Endothelial cell of umbilical vein (primary cell): ENCODE measurements at regions not wholly inside any gene's neighbourhood (a gene's known extent, or its start where the extent isn't known, plus 50 kb on each side); places are given as distances from the start of the nearest gene placed in this dataset.

Source experiments
- BruUV-seq: library from RNA; stranded (reverse); fragments of 400-500 nt; replicated peaks from 2 replicates; lab custom pipeline; 2021; lab: Mats Ljungman, UMichigan
- CTCF ChIA-PET: fragments of 300-600, 350-600 bp; sonication (Branson Sonifier 250); formaldehyde crosslinking; loops from one replicate; lab custom pipeline; 2021; ENCODE audit warnings: antibody characterized with exemption, inconsistent platforms; lab: Charles Lee
- POLR2A ChIA-PET: fragments of 300-600, 350-600 bp; sonication (Branson Sonifier 250); formaldehyde crosslinking; loops from one replicate; lab custom pipeline; 2021; ENCODE audit warnings: antibody characterized with exemption, inconsistent platforms; lab: Charles Lee
- DNase-seq: peaks from one replicate; pipeline ENCODE4 v3.0.0-alpha.2; 2011; ENCODE audit warnings: low read depth, low spot score
- FAIRE-seq: peaks from 2 replicates; lab custom pipeline; 2011; peaks lifted over from hg19 to GRCh38; lab: Jason Lieb, UNC
- H2AFZ ChIP-seq: 2 replicates; pipeline ENCODE4 v1.6.0; 2012; ENCODE audit warnings: low read depth, low read length, control low read depth, inconsistent platforms
- H3K27ac ChIP-seq: 2 replicates; pipeline ENCODE4 v1.5.1; 2011; ENCODE audit warnings: low read depth, mild to moderate bottlenecking, control low read depth, low read length, moderate library complexity; ENCODE audit not compliant: insufficient read depth
- H3K27me3 ChIP-seq, 2 experiments: 2 replicates each; pipeline versions ENCODE4 v1.6.0 to v1.6.1; 2011; ENCODE audit warnings: low read length in 2 of 2, mixed read lengths in 1 of 2; ENCODE audit not compliant: control insufficient read depth in 2 of 2, insufficient read depth in 2 of 2
- H3K36me3 ChIP-seq, 2 experiments: 2 replicates in 1 of 2; 3 replicates in 1 of 2; pipeline ENCODE4 v1.5.1; 2011; ENCODE audit warnings: low read length in 2 of 2, mild to moderate bottlenecking in 1 of 2, moderate library complexity in 1 of 2; ENCODE audit not compliant: control insufficient read depth in 2 of 2, insufficient read depth in 2 of 2; ENCODE audit errors: extremely low read depth in 1 of 2
- H3K4me1 ChIP-seq: 3 replicates; pipeline ENCODE4 v1.5.1; 2011; ENCODE audit warnings: mild to moderate bottlenecking, low read length; ENCODE audit not compliant: control insufficient read depth, insufficient read depth; ENCODE audit errors: extremely low read depth
- H3K4me2 ChIP-seq: 2 replicates; pipeline ENCODE4 v1.6.1; 2011; ENCODE audit warnings: low read length, control low read depth, mixed read lengths; ENCODE audit not compliant: insufficient read depth
- H3K4me3 ChIP-seq, 3 experiments: fragments of 200-600 bp in 1 of 3; sonication (generic), shearing (Covaris generic) in 1 of 3; replicated peaks in 1 of 3; 2 replicates each; pipeline ENCODE4 v1.5.1; 2011 to 2016; ENCODE audit warnings: control low read depth in 3 of 3, low read length in 3 of 3, mild to moderate bottlenecking in 2 of 3, inconsistent platforms in 1 of 3, low read depth in 1 of 3, moderate library complexity in 1 of 3; ENCODE audit not compliant: insufficient read depth in 1 of 3
- H3K79me2 ChIP-seq: 2 replicates; pipeline ENCODE4 v1.6.0; 2012; ENCODE audit warnings: low read length, inconsistent platforms; ENCODE audit not compliant: control insufficient read depth, insufficient read depth
- H3K9ac ChIP-seq: replicated peaks from 2 replicates; pipeline ENCODE3; 2011; ENCODE audit warnings: low read length, control low read depth; ENCODE audit not compliant: insufficient read depth; ENCODE audit errors: extremely low read depth
- H3K9me1 ChIP-seq: replicated peaks from 3 replicates; pipeline ENCODE4 v1.6.0; 2011; ENCODE audit warnings: mild to moderate bottlenecking, low read length; ENCODE audit not compliant: control insufficient read depth, insufficient read depth; ENCODE audit errors: extremely low read depth
- H3K9me3 ChIP-seq: replicated peaks from 2 replicates; pipeline ENCODE4 v1.5.1; 2012; ENCODE audit warnings: low read length, inconsistent platforms; ENCODE audit not compliant: control insufficient read depth, insufficient read depth
- H4K20me1 ChIP-seq: replicated peaks from 2 replicates; pipeline ENCODE3; 2011; ENCODE audit warnings: mild to moderate bottlenecking, low read length; ENCODE audit not compliant: control insufficient read depth, insufficient read depth; ENCODE audit errors: extremely low read depth
- EZH2 ChIP-seq: IDR thresholded peaks from 2 replicates; pipeline ENCODE4 v1.6.1; 2012; ENCODE audit warnings: borderline replicate concordance, low read depth, mild to moderate bottlenecking, moderate library complexity, low read length, inconsistent platforms; ENCODE audit not compliant: severe bottlenecking
- FOS ChIP-seq: IDR thresholded peaks from 2 replicates; pipeline ENCODE4 v1.6.1; 2011; ENCODE audit warnings: mild to moderate bottlenecking, low read length, moderate library complexity, borderline replicate concordance; ENCODE audit not compliant: insufficient read depth
- GATA2 ChIP-seq: IDR thresholded peaks from 2 replicates; pipeline ENCODE4 v1.7.0; 2011; ENCODE audit warnings: low read depth, mild to moderate bottlenecking, moderate library complexity, mixed read lengths, low read length; ENCODE audit not compliant: insufficient read length, insufficient read depth
- JUN ChIP-seq: IDR thresholded peaks from 2 replicates; pipeline ENCODE4 v1.6.1; 2011; ENCODE audit warnings: borderline replicate concordance, low read depth; ENCODE audit not compliant: insufficient read length, insufficient read depth
- MYC ChIP-seq: IDR thresholded peaks from one replicate; pipeline ENCODE4 v1.6.1; 2011; ENCODE audit warnings: mild to moderate bottlenecking, low read depth, low read length
- POLR2A ChIP-seq: IDR thresholded peaks from 2 replicates; pipeline ENCODE4 v1.6.1; 2012; ENCODE audit warnings: low read depth, mild to moderate bottlenecking, control low read depth, low read length
- POLR2AphosphoS5 ChIP-seq: IDR thresholded peaks from 2 replicates; pipeline ENCODE4 v1.6.1; 2012; ENCODE audit warnings: low read depth, mild to moderate bottlenecking, control low read depth, low read length, moderate library complexity; ENCODE audit not compliant: insufficient read depth
- dilution Hi-C: fragments of 300-500 bp; cut with MboI; formaldehyde crosslinking; loops from one replicate; pipeline ENCODE4 v1.15.0; 2019; ENCODE audit warnings: low sequenced_read_pairs; ENCODE audit not compliant: extremely low pct_ligation_motif_present
- intact Hi-C: fragments of 100-400 bp; cut with micrococcal nuclease; formaldehyde crosslinking; loops from one replicate; pipeline ENCODE4 v1.10.0; 2022
- TF ChIP-seq, protein P1 (sequence below): IDR thresholded peaks from 2 replicates; pipeline ENCODE4 v1.6.1; 2011; ENCODE audit not compliant: insufficient read depth, insufficient read length
- TF ChIP-seq, protein P2 (sequence below), 2 donors: IDR thresholded peaks; 1 replicate in 1 of 2; 2 replicates in 1 of 2; pipeline ENCODE4 v1.5.1; 2011; ENCODE audit warnings: low read length in 2 of 2, mild to moderate bottlenecking in 2 of 2, moderate library complexity in 2 of 2, control low read depth in 1 of 2, inconsistent platforms in 1 of 2, low read depth in 1 of 2; ENCODE audit not compliant: insufficient read depth in 1 of 2; ENCODE audit errors: extremely low read depth in 1 of 2

DNA sequence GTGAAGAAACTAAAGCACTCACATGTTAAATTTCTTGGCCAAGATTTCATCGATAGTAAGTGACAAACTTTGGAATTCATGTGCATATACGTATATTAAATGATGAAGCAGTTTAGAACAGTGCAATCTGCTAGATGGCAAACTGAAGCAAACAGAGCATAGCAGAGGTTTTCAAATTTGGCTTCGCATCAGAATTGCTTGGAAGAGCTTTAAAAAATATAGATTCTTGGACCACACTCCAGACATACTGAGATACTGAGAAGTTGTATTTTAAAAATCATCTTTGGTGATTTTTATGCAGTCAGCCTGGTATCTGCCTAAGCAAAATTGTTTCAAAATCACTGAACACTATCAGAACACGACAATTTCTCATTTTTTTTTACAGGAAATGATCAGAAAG lies 709.2 kb downstream of the PLA2G4A start:
- Histone ChIP-seq H3K4me3 (no peak overlapping the region), H4K20me1 (no peaks in the 10 kb centered on the region), H3K27ac (no peak overlapping the region), H3K36me3 (no peaks in the 10 kb centered on the region), H3K9ac (no peak overlapping the region), H3K4me1 (no peaks in the 10 kb centered on the region), H3K4me2 (no peak overlapping the region), H3K79me2 (no peaks in the 10 kb centered on the region), H3K9me1 (no peaks in the 10 kb centered on the region), H3K27me3 (no peaks in the 10 kb centered on the region), H3K9me3 (no peaks in the 10 kb centered on the region), H2AFZ (no peak overlapping the region)
- FAIRE-seq (no peak), DNase-seq (no peak)
- ChIA-PET CTCF (no interaction called here), POLR2A (no interaction called here)
- TF ChIP-seq POLR2AphosphoS5 (no peak), EZH2 (no peak)
- TF ChIP-seq, protein P1, sequence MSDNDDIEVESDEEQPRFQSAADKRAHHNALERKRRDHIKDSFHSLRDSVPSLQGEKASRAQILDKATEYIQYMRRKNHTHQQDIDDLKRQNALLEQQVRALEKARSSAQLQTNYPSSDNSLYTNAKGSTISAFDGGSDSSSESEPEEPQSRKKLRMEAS: no peak
- dilution Hi-C loops: no loop called here
- intact Hi-C loops: no loop called here
- no TSS peak for BruUV-seq

DNA sequence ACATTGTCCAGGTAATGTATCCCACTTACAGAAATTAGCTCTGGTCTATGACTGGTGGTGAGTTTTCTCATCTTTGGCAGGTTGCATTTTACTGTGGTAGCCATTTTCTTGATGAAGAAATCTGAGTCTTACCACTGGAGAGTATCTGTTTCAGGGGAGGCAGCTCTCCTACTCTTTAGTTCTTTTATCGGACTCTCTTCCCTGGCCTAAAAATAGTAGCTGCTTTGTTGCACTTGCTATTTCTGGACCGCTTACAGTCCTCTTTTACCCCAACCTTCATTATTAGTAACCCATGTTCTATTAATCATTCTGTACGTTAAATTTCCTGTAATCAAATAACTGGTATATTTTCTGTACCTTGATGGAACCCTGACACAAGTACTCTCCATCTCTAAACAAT lies 720.8 kb downstream of the PLA2G4A start:
- no peaks in the 10 kb centered on the region for H3K27me3 ChIP-seq
- ChIA-PET CTCF (no interaction called here), POLR2A (no interaction called here)
- intact Hi-C loops (no loop called here), dilution Hi-C loops (no loop called here)
- BruUV-seq: no TSS peak
- no peak overlapping the region for H3K27ac ChIP-seq
- H3K9me3 ChIP-seq: no peaks in the 10 kb centered on the region
- H3K36me3 ChIP-seq: no peaks in the 10 kb centered on the region
- H3K79me2 ChIP-seq: no peaks in the 10 kb centered on the region
- no peak for DNase-seq
- TF ChIP-seq FOS (no peak), JUN (no peak), GATA2 (no peak), POLR2AphosphoS5 (no peak), POLR2A (no peak), EZH2 (no peak), MYC (no peak)
- TF ChIP-seq, protein P2, sequence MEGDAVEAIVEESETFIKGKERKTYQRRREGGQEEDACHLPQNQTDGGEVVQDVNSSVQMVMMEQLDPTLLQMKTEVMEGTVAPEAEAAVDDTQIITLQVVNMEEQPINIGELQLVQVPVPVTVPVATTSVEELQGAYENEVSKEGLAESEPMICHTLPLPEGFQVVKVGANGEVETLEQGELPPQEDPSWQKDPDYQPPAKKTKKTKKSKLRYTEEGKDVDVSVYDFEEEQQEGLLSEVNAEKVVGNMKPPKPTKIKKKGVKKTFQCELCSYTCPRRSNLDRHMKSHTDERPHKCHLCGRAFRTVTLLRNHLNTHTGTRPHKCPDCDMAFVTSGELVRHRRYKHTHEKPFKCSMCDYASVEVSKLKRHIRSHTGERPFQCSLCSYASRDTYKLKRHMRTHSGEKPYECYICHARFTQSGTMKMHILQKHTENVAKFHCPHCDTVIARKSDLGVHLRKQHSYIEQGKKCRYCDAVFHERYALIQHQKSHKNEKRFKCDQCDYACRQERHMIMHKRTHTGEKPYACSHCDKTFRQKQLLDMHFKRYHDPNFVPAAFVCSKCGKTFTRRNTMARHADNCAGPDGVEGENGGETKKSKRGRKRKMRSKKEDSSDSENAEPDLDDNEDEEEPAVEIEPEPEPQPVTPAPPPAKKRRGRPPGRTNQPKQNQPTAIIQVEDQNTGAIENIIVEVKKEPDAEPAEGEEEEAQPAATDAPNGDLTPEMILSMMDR (IDR thresholded peaks at IDR 0.05; ENCODE audit: extremely low read depth in 1 of 2, insufficient read depth in 1 of 2, low read depth in 1 of 2, low read length in 2 of 2): no peak
- TF ChIP-seq, protein P1: no peak
- no peak for FAIRE-seq
- no peaks in the 10 kb centered on the region for H3K9me1 ChIP-seq
- no peak overlapping the region for H3K4me2 ChIP-seq
- no peak overlapping the region for H3K9ac ChIP-seq
- no peaks in the 10 kb centered on the region for H3K4me1 ChIP-seq
- H2AFZ ChIP-seq: no peak overlapping the region
- H3K4me3 ChIP-seq: no peak overlapping the region
- no peaks in the 10 kb centered on the region for H4K20me1 ChIP-seq
